GM12878 (cell line): ENCODE measurements at regions not wholly inside any gene's neighbourhood (a gene's known extent, or its start where the extent isn't known, plus 50 kb on each side); places are given as distances from the start of the nearest gene placed in this dataset.

Experiments used
- ATAC-seq: fragments of 200-7000 bp; cut with Tn5 transposase; 3 replicates; pipeline ENCODE4 v1.9.1; 2020; ENCODE audit warnings: mild to moderate bottlenecking, moderate library complexity
- BruUV-seq: library from RNA; stranded (reverse); fragments of 400-500 nt; replicated peaks from 2 replicates; lab custom pipeline; 2021; lab: Mats Ljungman, UMichigan
- CTCF ChIA-PET: fragments of 300-600 bp; sonication (Branson Sonifier 250); formaldehyde crosslinking; extraction: SDS; loops from one replicate; lab custom pipeline; 2021; ENCODE audit warnings: inconsistent platforms; lab: Yijun Ruan, JAX
- POLR2A ChIA-PET: fragments of 350-600 bp; formaldehyde crosslinking; extraction: SDS; loops from one replicate; lab custom pipeline; 2021; ENCODE audit warnings: inconsistent platforms; lab: Charles Lee
- RAD21 ChIA-PET: fragments of 300-600 bp; sonication (Branson Sonifier 250); formaldehyde crosslinking; loops from one replicate; lab custom pipeline; 2023; ENCODE audit warnings: antibody characterized with exemption; ENCODE audit not compliant: unreplicated experiment; lab: Charles Lee
- SMC1A ChIA-PET: fragments of 300-600 bp; sonication (Branson Sonifier 250); formaldehyde crosslinking; loops from one replicate; lab custom pipeline; 2023; ENCODE audit not compliant: unreplicated experiment, uncharacterized antibody; lab: Charles Lee
- DNase-seq: peaks from one replicate; pipeline ENCODE4 v3.0.0-alpha.2; 2011; ENCODE audit warnings: low read depth, low spot score
- FAIRE-seq: peaks from 3 replicates; lab custom pipeline; 2011; peaks lifted over from hg19 to GRCh38; lab: Jason Lieb, UNC
- H2AFZ ChIP-seq: 2 replicates; pipeline ENCODE4 v1.6.0; 2011; ENCODE audit warnings: low read depth, low read length, control low read depth; ENCODE audit not compliant: control insufficient read depth
- H3K27ac ChIP-seq: 2 replicates; pipeline ENCODE4 v1.5.1; 2011; ENCODE audit warnings: control low read depth; ENCODE audit not compliant: control insufficient read depth, insufficient read depth
- H3K27me3 ChIP-seq, 2 experiments: replicated peaks in 1 of 2; 2 replicates each; pipeline versions ENCODE4 v1.6.0 to v1.6.1; 2011; ENCODE audit warnings: low read length in 1 of 2; ENCODE audit not compliant: control insufficient read depth in 2 of 2, insufficient read depth in 2 of 2
- H3K36me3 ChIP-seq, 2 experiments: 2 replicates each; pipeline ENCODE4 v1.5.1; 2011; ENCODE audit warnings: low read length in 1 of 2; ENCODE audit not compliant: control insufficient read depth in 2 of 2, insufficient read depth in 2 of 2
- H3K4me1 ChIP-seq: 2 replicates; pipeline ENCODE4 v1.6.1; 2011; ENCODE audit warnings: mild to moderate bottlenecking, low read length, moderate library complexity, mixed read lengths; ENCODE audit not compliant: control insufficient read depth, insufficient read depth
- H3K4me2 ChIP-seq: 2 replicates; pipeline ENCODE4 v1.6.0; 2011; ENCODE audit warnings: control low read depth; ENCODE audit not compliant: control insufficient read depth, insufficient read depth
- H3K4me3 ChIP-seq: fragments of 200-600 bp; sonication (generic); 2 replicates; pipeline ENCODE4 v1.5.1; 2016
- H3K79me2 ChIP-seq: 2 replicates; pipeline ENCODE4 v1.6.0; 2011; ENCODE audit warnings: low read length; ENCODE audit not compliant: control insufficient read depth, insufficient read depth
- H3K9ac ChIP-seq: 2 replicates; pipeline ENCODE4 v1.8.0; 2011; ENCODE audit warnings: low read length, control low read depth, mixed read lengths; ENCODE audit not compliant: control insufficient read depth, insufficient read depth
- H3K9me3 ChIP-seq: replicated peaks from 3 replicates; pipeline ENCODE4 v1.5.1; 2011; ENCODE audit warnings: mild to moderate bottlenecking, low read length; ENCODE audit not compliant: control insufficient read depth, insufficient read depth
- H4K20me1 ChIP-seq: 2 replicates; pipeline ENCODE4 v1.6.0; 2011; ENCODE audit not compliant: control insufficient read depth, insufficient read depth
- BHLHE40 ChIP-seq, 2 experiments: fragments of 450-650 bp in 1 of 2; IDR thresholded peaks; 2 replicates each; pipeline ENCODE4 v1.6.1; 2011 to 2017; ENCODE audit warnings: low read depth in 2 of 2, borderline replicate concordance in 1 of 2, improper control_type of control experiment in 1 of 2, low read length in 1 of 2, mild to moderate bottlenecking in 1 of 2
- ETV6 ChIP-seq, 2 experiments: fragments of 450-650 bp in 1 of 2; IDR thresholded peaks in 1 of 2; conservative IDR thresholded peaks in 1 of 2; 2 replicates each; pipeline ENCODE4 v1.6.1; 2014; ENCODE audit warnings: antibody characterized with exemption in 1 of 2, borderline replicate concordance in 1 of 2, low read depth in 1 of 2, mild to moderate bottlenecking in 1 of 2, moderate library complexity in 1 of 2
- FOS ChIP-seq: IDR thresholded peaks from 3 replicates; pipeline ENCODE4 v1.6.1; 2011; ENCODE audit warnings: borderline replicate concordance; ENCODE audit not compliant: insufficient read length; ENCODE audit errors: extremely low read depth
- GABPA ChIP-seq: IDR thresholded peaks from 2 replicates; pipeline ENCODE4 v1.6.1; 2014; ENCODE audit warnings: antibody characterized with exemption, low read depth, mild to moderate bottlenecking, inconsistent platforms
- HDAC6 ChIP-seq: fragments of 200-600 bp; sonication (generic); IDR thresholded peaks from one replicate; pipeline ENCODE4 v1.8.0; 2017; ENCODE audit warnings: antibody characterized with exemption; ENCODE audit not compliant: unreplicated experiment
- KDM1A ChIP-seq: fragments of 200-600 bp; sonication (generic); IDR thresholded peaks from 2 replicates; pipeline ENCODE4 v1.6.1; 2016; ENCODE audit warnings: borderline replicate concordance
- POLR2AphosphoS2 ChIP-seq: IDR thresholded peaks from 2 replicates; pipeline ENCODE4 v1.6.1; 2011; ENCODE audit warnings: low read depth, mild to moderate bottlenecking, low read length, improper control_type of control experiment, moderate library complexity
- PRDM15 ChIP-seq: fragments of 450-650 bp; formaldehyde crosslinking; IDR thresholded peaks from 2 replicates; pipeline ENCODE4 v1.4.0; 2020; ENCODE audit warnings: mild to moderate bottlenecking, moderate library complexity
- ZNF207 ChIP-seq: fragments of 450-650 bp; IDR thresholded peaks from 2 replicates; pipeline ENCODE4 v1.6.1; 2014; ENCODE audit warnings: antibody characterized with exemption, mild to moderate bottlenecking, borderline replicate concordance
- ZNF622 ChIP-seq: fragments of 450-650 bp; IDR thresholded peaks from 2 replicates; pipeline ENCODE4 v1.6.1; 2017; ENCODE audit warnings: mild to moderate bottlenecking, inconsistent platforms
- WGBS: methylation state at CpG from one replicate; pipeline ENCODE4 v1.1.6; 2016; ENCODE audit warnings: low lambda C conversion rate; ENCODE audit not compliant: insufficient replicate concordance, insufficient coverage; ENCODE audit errors: missing lambda C conversion rate; 5-methylcytosine and 5-hydroxymethylcytosine counted together
- in situ Hi-C: fragments of 300-500 bp; cut with MboI; formaldehyde crosslinking; loops from 9 replicates; pipeline ENCODE4 v1.14.3; 2018; ENCODE audit warnings: mixed read lengths
- intact Hi-C: fragments of 100-400 bp; cut with micrococcal nuclease; formaldehyde crosslinking; loops from one replicate; pipeline ENCODE4 v1.14.2; 2022; ENCODE audit not compliant: unreplicated experiment
- TF ChIP-seq, protein P1 (sequence below): fragments of 450-650 bp; IDR thresholded peaks from 2 replicates; pipeline ENCODE4 v1.6.1; 2017; ENCODE audit warnings: antibody characterized with exemption, mild to moderate bottlenecking, moderate library complexity

DNA sequence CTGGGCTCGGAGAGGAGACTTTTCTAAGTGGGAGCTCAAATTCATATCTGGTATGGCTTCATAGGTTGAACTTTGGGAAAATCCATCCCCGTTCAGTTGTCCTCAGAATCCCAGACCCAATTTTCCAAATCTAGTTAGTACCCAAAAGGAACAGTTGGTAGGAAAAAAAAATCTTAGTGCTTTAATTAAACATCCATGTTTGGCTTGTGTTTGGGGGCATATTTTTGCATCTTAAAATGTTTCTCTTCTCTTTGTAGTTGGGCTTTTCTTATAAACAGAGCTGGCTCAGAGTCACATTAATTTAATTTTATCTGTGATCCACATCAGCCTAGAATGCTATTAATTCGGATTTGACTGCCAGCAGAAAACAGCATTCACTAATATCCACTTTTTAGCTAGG is 165.9 kb downstream of the BUB3 start:
- Histone ChIP-seq H3K27ac (no peak overlapping the region), H3K4me3 (no peak overlapping the region), H4K20me1 (no peaks in the 10 kb centered on the region), H2AFZ (no peak overlapping the region), H3K4me1 (peaks cover 15% of the 10 kb centered on the region), H3K79me2 (no peaks in the 10 kb centered on the region), H3K4me2 (no peak overlapping the region), H3K27me3 (no peaks in the 10 kb centered on the region), H3K9ac (no peak overlapping the region), H3K36me3 (no peaks in the 10 kb centered on the region), H3K9me3 (no peaks in the 10 kb centered on the region)
- SMC1A ChIA-PET: interaction anchor here (1.1 to 1.4 kb wide), 3 partner anchors 10 to 151 kb away, joined by 3 read pairs; no protein-coding TSS in a partner anchor
- in situ Hi-C loops: no loop called here
- TF ChIP-seq PRDM15 (CRISPR knock-in tag): no peak
- TF ChIP-seq POLR2AphosphoS2: no peak
- TF ChIP-seq, protein P1, sequence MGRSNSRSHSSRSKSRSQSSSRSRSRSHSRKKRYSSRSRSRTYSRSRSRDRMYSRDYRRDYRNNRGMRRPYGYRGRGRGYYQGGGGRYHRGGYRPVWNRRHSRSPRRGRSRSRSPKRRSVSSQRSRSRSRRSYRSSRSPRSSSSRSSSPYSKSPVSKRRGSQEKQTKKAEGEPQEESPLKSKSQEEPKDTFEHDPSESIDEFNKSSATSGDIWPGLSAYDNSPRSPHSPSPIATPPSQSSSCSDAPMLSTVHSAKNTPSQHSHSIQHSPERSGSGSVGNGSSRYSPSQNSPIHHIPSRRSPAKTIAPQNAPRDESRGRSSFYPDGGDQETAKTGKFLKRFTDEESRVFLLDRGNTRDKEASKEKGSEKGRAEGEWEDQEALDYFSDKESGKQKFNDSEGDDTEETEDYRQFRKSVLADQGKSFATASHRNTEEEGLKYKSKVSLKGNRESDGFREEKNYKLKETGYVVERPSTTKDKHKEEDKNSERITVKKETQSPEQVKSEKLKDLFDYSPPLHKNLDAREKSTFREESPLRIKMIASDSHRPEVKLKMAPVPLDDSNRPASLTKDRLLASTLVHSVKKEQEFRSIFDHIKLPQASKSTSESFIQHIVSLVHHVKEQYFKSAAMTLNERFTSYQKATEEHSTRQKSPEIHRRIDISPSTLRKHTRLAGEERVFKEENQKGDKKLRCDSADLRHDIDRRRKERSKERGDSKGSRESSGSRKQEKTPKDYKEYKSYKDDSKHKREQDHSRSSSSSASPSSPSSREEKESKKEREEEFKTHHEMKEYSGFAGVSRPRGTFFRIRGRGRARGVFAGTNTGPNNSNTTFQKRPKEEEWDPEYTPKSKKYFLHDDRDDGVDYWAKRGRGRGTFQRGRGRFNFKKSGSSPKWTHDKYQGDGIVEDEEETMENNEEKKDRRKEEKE: no peak
- TF ChIP-seq FOS: no peak
- no peak for TF ChIP-seq KDM1A
- TF ChIP-seq HDAC6: no peak
- no peak for TF ChIP-seq ZNF207
- TF ChIP-seq ZNF622: no peak
- TF ChIP-seq ETV6 (conservative IDR thresholded peaks at IDR 0.05 in 1 of 2, IDR thresholded peaks at IDR 0.05 in 1 of 2; ENCODE audit: borderline replicate concordance in 1 of 2, low read depth in 1 of 2): no peak
- no peak for TF ChIP-seq GABPA
- no peak for TF ChIP-seq BHLHE40 (IDR thresholded peaks at IDR 0.05; ENCODE audit: borderline replicate concordance in 1 of 2, low read depth in 2 of 2, low read length in 1 of 2)
- FAIRE-seq (no peak), DNase-seq (no peak), ATAC-seq (no peak)
- POLR2A ChIA-PET: no interaction called here
- CTCF ChIA-PET: interaction anchor here (0.9 to 1.7 kb wide), 5 partner anchors 17 to 187 kb away, joined by 3 to 4 read pairs (median 3); no protein-coding TSS in a partner anchor
- intact Hi-C loops: no loop called here
- RAD21 ChIA-PET: no interaction called here
- BruUV-seq: no TSS peak
- WGBS: 27% methylated on average over 3 of the region's 3 CpGs
